22Rv1 (cell line): ENCODE measurements at regions not wholly inside any gene's neighbourhood (a gene's known extent, or its start where the extent isn't known, plus 50 kb on each side); places are given as distances from the start of the nearest gene placed in this dataset.

ENCODE experiments used
- ZFX ChIP-seq: fragments of 450-650 bp; IDR thresholded peaks from 2 replicates; pipeline ENCODE4 v1.6.1; 2017; ENCODE audit warnings: antibody characterized with exemption, borderline replicate concordance
- TF ChIP-seq, protein P1 (sequence below): fragments of 450-650 bp; IDR thresholded peaks from 2 replicates; pipeline ENCODE4 v1.5.1; 2017; ENCODE audit warnings: mild to moderate bottlenecking

DNA sequence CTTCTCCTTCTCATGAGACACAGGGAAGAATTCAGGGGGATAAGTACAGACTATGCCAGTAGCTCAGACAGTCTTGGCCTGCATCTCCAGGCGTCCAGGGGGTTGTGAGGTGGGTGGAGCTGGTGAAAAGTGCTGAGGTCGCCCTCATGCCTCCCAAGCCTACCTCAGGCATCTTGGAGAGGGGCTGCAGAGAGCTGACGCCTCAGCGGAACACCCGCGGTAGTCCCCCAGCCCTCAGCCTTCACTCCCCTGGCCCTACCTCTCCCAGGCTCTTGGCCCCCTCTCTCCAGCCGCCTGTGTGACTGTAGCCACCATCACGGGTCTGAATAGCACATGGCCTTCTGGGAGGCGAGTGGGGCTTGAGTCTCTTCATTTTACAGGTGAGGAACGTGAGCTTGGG is 59.8 kb upstream of the DLK1 start:
- TF ChIP-seq, protein P1, sequence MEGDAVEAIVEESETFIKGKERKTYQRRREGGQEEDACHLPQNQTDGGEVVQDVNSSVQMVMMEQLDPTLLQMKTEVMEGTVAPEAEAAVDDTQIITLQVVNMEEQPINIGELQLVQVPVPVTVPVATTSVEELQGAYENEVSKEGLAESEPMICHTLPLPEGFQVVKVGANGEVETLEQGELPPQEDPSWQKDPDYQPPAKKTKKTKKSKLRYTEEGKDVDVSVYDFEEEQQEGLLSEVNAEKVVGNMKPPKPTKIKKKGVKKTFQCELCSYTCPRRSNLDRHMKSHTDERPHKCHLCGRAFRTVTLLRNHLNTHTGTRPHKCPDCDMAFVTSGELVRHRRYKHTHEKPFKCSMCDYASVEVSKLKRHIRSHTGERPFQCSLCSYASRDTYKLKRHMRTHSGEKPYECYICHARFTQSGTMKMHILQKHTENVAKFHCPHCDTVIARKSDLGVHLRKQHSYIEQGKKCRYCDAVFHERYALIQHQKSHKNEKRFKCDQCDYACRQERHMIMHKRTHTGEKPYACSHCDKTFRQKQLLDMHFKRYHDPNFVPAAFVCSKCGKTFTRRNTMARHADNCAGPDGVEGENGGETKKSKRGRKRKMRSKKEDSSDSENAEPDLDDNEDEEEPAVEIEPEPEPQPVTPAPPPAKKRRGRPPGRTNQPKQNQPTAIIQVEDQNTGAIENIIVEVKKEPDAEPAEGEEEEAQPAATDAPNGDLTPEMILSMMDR = no peak
- TF ChIP-seq ZFX = no peak
